ENCODE measurements at regions not wholly inside any gene's neighbourhood (a gene's known extent, or its start where the extent isn't known, plus 50 kb on each side); places are given as distances from the start of the nearest gene placed in this dataset.
"Not testable (repeated sequence)": the region's sequence is repeated elsewhere in the genome, so short reads cannot be mapped to it uniquely, and the experiment has no call there.

DNA sequence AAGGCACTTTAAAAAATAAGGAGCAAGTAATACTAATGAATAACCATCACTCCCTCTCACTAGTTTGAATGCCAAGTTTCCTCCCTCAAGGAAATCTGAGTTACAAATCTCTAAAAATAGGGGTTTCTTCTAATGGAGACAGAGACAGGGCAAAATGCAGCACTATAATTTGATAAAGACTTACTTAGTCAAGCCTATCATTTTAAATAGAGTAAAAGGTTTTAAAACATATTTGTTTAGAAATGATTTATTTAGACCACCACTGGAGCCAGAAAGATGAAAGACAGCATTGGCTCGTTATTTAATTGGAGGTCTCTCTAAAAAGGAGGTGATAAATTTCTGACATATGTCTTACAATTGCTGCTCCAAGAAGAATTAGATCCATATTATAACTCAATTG lies 228.7 kb downstream of the TLE1 start:
- ATAC-seq, result no peak
- intact Hi-C loops (cut with DNase I), result no loop called here
- DNase-seq (ENCODE audit: missing footprints), result no peak

DNA sequence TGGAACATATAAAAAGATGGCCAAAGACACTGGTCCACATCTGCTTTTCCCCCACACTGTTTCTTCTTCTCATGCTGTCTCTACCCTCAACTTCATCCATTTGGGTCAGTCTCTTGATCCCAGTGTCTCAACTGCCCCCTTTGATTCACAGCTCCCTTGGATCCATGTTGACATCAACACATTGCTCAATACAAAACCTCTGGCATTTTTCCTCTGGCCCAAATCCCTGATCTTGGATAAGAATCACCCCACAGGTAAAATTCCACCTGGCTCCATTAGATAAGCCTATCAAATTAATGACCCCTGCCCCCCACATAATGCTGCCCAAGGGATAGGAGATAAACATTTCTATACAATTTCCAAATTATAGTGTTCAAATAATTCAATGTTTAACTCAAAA lies 229.8 kb downstream of the TLE1 start:
- DNase-seq (ENCODE audit: missing footprints) (no peak), ATAC-seq (no peak)
- intact Hi-C loops (cut with DNase I), result no loop called here

GRCh38 chr9:81456431-81457006 lies 232.8 kb downstream of the TLE1 start:
- DNase-seq (ENCODE audit: missing footprints) (no peak), ATAC-seq (no peak)
- intact Hi-C loops (cut with DNase I), result no loop called here

- no peak for ATAC-seq
- no peak for DNase-seq (ENCODE audit: missing footprints)
- intact Hi-C loops (cut with DNase I), result no loop called here
These were observed 233.7 kb downstream of the TLE1 start for GRCh38 chr9:81455462-81456219.

GRCh38 chr9:81445331-81445921 lies 243.9 kb downstream of the TLE1 start:
- intact Hi-C loops (cut with DNase I), result no loop called here
- ATAC-seq (no peak), DNase-seq (ENCODE audit: missing footprints) (no peak)

GRCh38 chr9:81431641-81432040 lies 257.7 kb downstream of the TLE1 start:
- ATAC-seq (no peak), DNase-seq (ENCODE audit: missing footprints) (no peak)
- intact Hi-C loops (cut with DNase I), result no loop called here

DNA sequence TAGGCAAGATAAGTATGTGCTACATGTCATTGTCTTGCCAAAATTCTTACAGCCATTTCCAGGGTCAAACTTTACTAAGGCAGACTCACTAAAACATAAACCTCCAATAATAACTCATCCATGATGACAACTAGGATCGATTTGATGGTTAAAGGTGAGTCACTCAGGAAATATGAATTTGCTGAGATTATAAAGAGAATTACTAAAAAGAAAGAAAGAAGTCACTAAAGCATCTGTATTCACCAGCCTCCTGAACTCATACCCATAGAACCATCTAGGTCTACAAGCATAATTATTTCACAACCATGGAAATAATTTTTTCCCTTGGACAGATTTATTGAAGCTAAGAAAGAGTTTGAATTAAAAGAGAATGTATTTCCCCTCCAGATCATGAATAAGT lies 258.6 kb downstream of the TLE1 start:
- no peak for DNase-seq (ENCODE audit: missing footprints)
- intact Hi-C loops (cut with DNase I), result no loop called here
- ATAC-seq, result no peak

DNA sequence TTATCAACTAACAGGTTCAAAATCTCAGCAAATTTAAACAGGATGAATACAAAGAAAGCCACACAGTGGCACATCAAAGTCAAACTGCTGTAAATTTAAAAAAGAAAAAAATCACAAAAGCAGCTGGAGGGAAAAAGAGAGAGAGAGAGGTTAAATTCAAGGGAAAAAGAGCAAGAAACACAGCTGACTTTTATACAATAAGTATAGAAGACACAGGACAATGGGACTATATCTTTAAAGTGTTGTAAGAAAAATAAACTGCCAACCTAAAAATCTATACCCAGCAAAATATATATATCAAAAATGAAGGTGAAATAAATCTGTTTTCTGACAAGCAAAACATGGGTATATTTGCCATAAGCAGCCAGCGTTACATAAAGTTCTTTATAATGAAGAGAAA lies 261.5 kb downstream of the TLE1 start:
- intact Hi-C loops (cut with DNase I), result no loop called here
- no peak for ATAC-seq
- DNase-seq (ENCODE audit: missing footprints), result no peak

- no peak for DNase-seq (ENCODE audit: missing footprints)
- intact Hi-C loops (cut with DNase I), result no loop called here
- no peak for ATAC-seq
These were observed 264.9 kb downstream of the TLE1 start for GRCh38 chr9:81424431-81424830.

DNA sequence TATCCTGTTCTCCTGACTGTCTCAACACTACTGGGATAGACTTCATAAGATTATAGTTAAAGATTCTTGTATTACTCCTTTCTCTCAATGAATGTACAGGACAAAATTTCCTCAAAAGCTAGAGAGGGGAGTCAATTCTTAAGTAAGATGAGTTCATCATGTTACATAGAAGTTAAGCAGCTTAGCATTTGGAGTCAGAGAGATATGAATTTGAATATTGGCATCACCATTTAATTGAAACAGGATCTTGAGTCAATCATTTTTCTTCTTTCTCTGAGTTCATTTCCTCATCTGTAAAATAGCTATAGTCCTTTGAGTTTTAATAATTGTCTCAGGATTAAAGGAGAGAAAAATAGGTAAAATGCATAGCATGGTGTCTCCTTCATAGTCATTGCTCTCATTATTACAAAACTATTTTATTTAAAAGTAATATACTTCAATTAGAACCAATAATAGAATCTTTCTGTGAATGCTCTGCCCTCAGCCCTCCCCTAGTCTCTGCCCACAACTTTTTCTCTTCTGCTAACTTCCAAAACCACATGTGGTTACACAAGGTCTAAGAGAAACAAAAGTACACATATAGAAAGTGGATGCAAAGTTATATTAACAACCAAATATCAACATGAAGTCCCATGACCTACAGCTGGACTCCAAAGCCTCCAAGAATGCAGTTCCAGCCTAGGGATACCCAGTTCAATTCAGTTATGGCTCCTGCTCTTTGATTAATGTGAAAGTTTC lies 265.6 kb downstream of the TLE1 start:
- intact Hi-C loops (cut with DNase I), result no loop called here
- no peak for DNase-seq (ENCODE audit: missing footprints)
- no peak for ATAC-seq

GRCh38 chr9:81421090-81421489 lies 268.3 kb downstream of the TLE1 start:
- ATAC-seq; DNase-seq (ENCODE audit: missing footprints); intact Hi-C loops (cut with DNase I): not testable (repeated sequence)

GRCh38 chr9:81420024-81420423 lies 269.3 kb downstream of the TLE1 start:
- ATAC-seq (no peak), DNase-seq (ENCODE audit: missing footprints) (no peak)
- intact Hi-C loops (cut with DNase I), result no loop called here

- no peak for DNase-seq (ENCODE audit: missing footprints)
- intact Hi-C loops (cut with DNase I), result no loop called here
- no peak for ATAC-seq
These were observed 271.4 kb downstream of the TLE1 start for GRCh38 chr9:81417941-81418340.

- intact Hi-C loops (cut with DNase I), result no loop called here
- DNase-seq (ENCODE audit: missing footprints) (no peak), ATAC-seq (no peak)
These were observed 272.1 kb downstream of the TLE1 start for GRCh38 chr9:81417299-81417675.

- intact Hi-C loops (cut with DNase I), result no loop called here
- ATAC-seq, result peak; percentile 39
- DNase-seq (ENCODE audit: missing footprints), result no peak
These were observed 272.7 kb downstream of the TLE1 start for GRCh38 chr9:81416476-81417298.

DNA sequence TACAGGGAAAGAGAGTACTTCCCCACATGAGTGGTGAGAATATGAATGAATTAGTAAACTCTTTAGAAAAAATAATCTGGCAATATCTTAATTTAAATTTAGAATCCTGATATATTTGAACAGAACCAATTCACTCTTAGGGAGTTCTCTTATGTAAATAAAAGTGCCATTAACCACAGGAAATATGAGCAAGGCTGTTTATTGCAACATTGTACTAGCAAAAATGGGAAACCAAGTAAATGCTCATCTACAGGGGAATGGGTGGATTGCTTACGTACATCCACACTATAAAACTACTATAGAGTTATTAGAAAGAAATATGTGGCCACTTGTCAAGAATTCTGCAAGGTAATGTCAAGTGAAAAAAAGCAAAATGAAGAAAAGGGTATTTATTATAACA lies 274.5 kb downstream of the TLE1 start:
- DNase-seq (ENCODE audit: missing footprints) (no peak), ATAC-seq (no peak)
- intact Hi-C loops (cut with DNase I), result no loop called here

- ATAC-seq (no peak), DNase-seq (ENCODE audit: missing footprints) (no peak)
- intact Hi-C loops (cut with DNase I), result no loop called here
These were observed 277.4 kb downstream of the TLE1 start for GRCh38 chr9:81411961-81412360.

DNA sequence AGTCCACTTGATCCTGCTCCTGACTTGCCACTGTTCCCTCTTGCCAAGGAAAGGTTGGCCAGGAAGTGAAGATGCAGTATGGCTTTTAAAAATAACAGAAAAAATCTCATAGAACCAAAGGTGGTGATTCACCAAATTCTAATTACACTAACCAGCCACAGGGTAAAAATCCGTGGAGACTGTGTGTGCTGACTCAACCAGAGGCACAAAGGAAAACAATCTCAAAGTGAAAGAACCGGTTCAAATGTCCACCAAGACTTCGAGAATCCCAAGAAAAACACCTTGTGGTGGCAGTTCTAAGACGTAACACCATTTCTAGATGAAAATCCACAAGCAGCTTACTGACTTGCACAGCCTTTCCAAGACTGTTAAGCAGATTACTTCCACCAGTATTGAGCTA lies 279.1 kb downstream of the TLE1 start:
- intact Hi-C loops (cut with DNase I), result no loop called here
- DNase-seq (ENCODE audit: missing footprints) (no peak), ATAC-seq (no peak)

DNA sequence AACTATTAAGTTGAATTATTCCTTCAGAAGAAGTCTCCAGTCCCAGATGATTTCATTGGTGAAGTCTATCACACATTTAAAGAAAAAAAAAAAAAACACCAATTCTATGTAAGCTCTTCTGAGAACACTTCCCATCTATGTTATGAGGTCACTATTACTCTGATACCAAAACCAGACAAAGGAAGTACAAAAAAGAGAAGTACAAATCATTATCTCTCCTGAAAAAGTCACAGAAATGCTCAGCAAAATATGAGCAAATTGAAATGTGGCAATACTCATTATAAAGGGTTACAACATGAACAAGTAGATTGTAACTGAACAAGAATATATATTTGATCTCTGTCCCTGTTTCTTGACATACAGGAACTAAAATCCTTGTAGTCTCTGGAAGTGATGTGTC lies 280.4 kb downstream of the TLE1 start:
- intact Hi-C loops (cut with DNase I), result no loop called here
- ATAC-seq (no peak), DNase-seq (ENCODE audit: missing footprints) (no peak)
